Fibroblast of mammary gland (primary cell): ENCODE measurements at regions not wholly inside any gene's neighbourhood (a gene's known extent, or its start where the extent isn't known, plus 50 kb on each side); places are given as distances from the start of the nearest gene placed in this dataset.

Source experiments
- DNase-seq: peaks from one replicate; pipeline ENCODE4 v3.0.0-alpha.2; 2010; ENCODE audit warnings: low read depth
- H3K4me3 ChIP-seq: 2 replicates; pipeline ENCODE4 v1.5.1; 2011; ENCODE audit warnings: low read depth, mild to moderate bottlenecking, low read length, moderate library complexity; ENCODE audit not compliant: control insufficient read depth
- CTCF ChIP-seq: conservative IDR thresholded peaks from 2 replicates; pipeline ENCODE4 v1.5.1; 2011; ENCODE audit warnings: low read depth, low read length, inconsistent platforms; ENCODE audit not compliant: control insufficient read depth, insufficient read depth

GRCh38 chr3:162777118-162777517 is 1280.5 kb downstream of the OTOL1 start:
- H3K4me3 ChIP-seq = no peak overlapping the region
- DNase-seq = no peak
- TF ChIP-seq CTCF = no peak

DNA sequence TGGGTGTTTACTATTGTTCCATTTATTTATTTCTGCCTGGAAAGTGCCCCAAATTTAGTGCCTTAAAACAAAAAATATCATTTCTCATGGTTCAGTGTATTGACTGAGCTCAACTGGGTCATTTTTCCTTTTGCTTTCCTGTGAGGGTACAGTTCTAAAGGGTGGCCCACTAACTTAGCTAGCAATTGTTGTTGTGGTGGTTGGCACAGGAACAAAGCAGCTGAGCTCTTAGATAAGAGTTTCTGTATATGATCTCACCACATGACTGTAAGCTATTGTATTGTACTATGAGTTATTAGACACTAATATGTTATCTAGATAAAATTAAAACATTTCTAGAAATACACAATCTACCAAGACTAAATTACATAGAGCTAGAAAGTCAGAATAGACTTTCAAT is 1283.7 kb downstream of the OTOL1 start:
- no peak overlapping the region for H3K4me3 ChIP-seq
- no peak for TF ChIP-seq CTCF
- DNase-seq = no peak

GRCh38 chr3:162799910-162800309 is 1303.3 kb downstream of the OTOL1 start:
- no peak overlapping the region for H3K4me3 ChIP-seq
- TF ChIP-seq CTCF = peak; percentile 5
- peak; percentile 11 for DNase-seq

GRCh38 chr3:162802228-162802965 is 1305.8 kb downstream of the OTOL1 start:
- no peak overlapping the region for H3K4me3 ChIP-seq
- TF ChIP-seq CTCF = no peak
- DNase-seq = no peak

GRCh38 chr3:162810776-162811175 is 1314.2 kb downstream of the OTOL1 start:
- DNase-seq = no peak
- no peak overlapping the region for H3K4me3 ChIP-seq
- TF ChIP-seq CTCF = no peak

DNA sequence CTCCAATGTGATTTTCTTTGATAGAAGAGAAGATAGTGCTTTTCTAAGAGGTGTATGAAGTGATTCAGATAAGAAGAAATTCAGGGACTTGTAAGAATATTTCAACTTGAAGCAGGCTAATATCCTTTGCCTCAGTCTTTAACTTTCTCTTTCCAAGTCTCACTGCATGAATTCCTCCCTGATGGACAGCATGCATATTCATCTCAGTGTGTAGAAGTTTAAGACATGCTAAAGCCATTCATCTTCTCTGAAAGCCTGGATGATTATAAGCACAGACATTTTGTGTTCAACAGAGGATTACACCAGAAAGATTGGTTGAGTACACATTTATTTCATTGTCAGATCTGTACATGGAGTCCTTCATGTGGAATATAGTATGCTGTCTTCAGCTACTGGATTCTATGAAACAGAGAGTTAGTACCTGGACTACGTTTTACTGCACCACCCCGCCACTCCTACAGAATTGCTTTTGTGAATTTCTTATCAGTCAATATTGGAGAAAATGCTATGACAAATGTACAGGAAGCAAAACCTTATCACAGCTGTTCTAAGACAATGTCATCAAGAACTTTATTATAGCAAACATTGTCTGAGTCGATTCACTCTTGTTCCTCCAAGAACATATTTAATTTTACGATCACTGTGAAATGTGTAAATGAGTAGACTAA is 1346.1 kb downstream of the OTOL1 start:
- H3K4me3 ChIP-seq = no peak overlapping the region

More for the DNA sequence above, 1346.1 kb downstream of the OTOL1 start:
- no peak for TF ChIP-seq CTCF
- DNase-seq = no peak
